ENCODE measurements at regions not wholly inside any gene's neighbourhood (a gene's known extent, or its start where the extent isn't known, plus 50 kb on each side); places are given as distances from the start of the nearest gene placed in this dataset.

- DNase-seq (ENCODE audit: insufficient read length) (no peak), FAIRE-seq (no peak)
- TF ChIP-seq POLR2A (IDR thresholded peaks at IDR 0.05; ENCODE audit: low read depth, low read length) (no peak), TAF1 (IDR thresholded peaks at IDR 0.05; ENCODE audit: borderline replicate concordance, low read depth, low read length) (no peak), POLR2AphosphoS5 (IDR thresholded peaks at IDR 0.05; ENCODE audit: low read depth, low read length) (no peak)
Measured at GRCh38 chr6:3926150-3926482, 76.9 kb downstream of the FAM50B start.

- no peak for FAIRE-seq
- no peak for TF ChIP-seq POLR2A (IDR thresholded peaks at IDR 0.05; ENCODE audit: low read depth, low read length)
- TF ChIP-seq TAF1 (IDR thresholded peaks at IDR 0.05; ENCODE audit: borderline replicate concordance, low read depth, low read length) = no peak
- TF ChIP-seq POLR2AphosphoS5 (IDR thresholded peaks at IDR 0.05; ENCODE audit: low read depth, low read length) = no peak
- DNase-seq (ENCODE audit: insufficient read length) = no peak
Measured at GRCh38 chr6:3928111-3928510, 78.9 kb downstream of the FAM50B start.

- TF ChIP-seq POLR2AphosphoS5 (IDR thresholded peaks at IDR 0.05; ENCODE audit: low read depth, low read length) = no peak
- no peak for TF ChIP-seq POLR2A (IDR thresholded peaks at IDR 0.05; ENCODE audit: low read depth, low read length)
- TF ChIP-seq TAF1 (IDR thresholded peaks at IDR 0.05; ENCODE audit: borderline replicate concordance, low read depth, low read length) = no peak
- no peak for FAIRE-seq
- no peak for DNase-seq (ENCODE audit: insufficient read length)
Measured at GRCh38 chr6:3929281-3929798, 80.2 kb downstream of the FAM50B start.

- FAIRE-seq (no peak), DNase-seq (ENCODE audit: insufficient read length) (no peak)
- TF ChIP-seq TAF1 (IDR thresholded peaks at IDR 0.05; ENCODE audit: borderline replicate concordance, low read depth, low read length) = no peak
- TF ChIP-seq POLR2AphosphoS5 (IDR thresholded peaks at IDR 0.05; ENCODE audit: low read depth, low read length) = no peak
- TF ChIP-seq POLR2A (IDR thresholded peaks at IDR 0.05; ENCODE audit: low read depth, low read length) = no peak
Measured at GRCh38 chr6:3937438-3937837, 88.3 kb downstream of the FAM50B start.

- FAIRE-seq = no peak
- no peak for TF ChIP-seq TAF1 (IDR thresholded peaks at IDR 0.05; ENCODE audit: borderline replicate concordance, low read depth, low read length)
- TF ChIP-seq POLR2A (IDR thresholded peaks at IDR 0.05; ENCODE audit: low read depth, low read length) = no peak
- no peak for TF ChIP-seq POLR2AphosphoS5 (IDR thresholded peaks at IDR 0.05; ENCODE audit: low read depth, low read length)
- DNase-seq (ENCODE audit: insufficient read length) = no peak
Measured at GRCh38 chr6:3938715-3939367, 89.7 kb downstream of the FAM50B start.

- FAIRE-seq = no peak
- no peak for TF ChIP-seq POLR2AphosphoS5 (IDR thresholded peaks at IDR 0.05; ENCODE audit: low read depth, low read length)
- TF ChIP-seq TAF1 (IDR thresholded peaks at IDR 0.05; ENCODE audit: borderline replicate concordance, low read depth, low read length) = no peak
- TF ChIP-seq POLR2A (IDR thresholded peaks at IDR 0.05; ENCODE audit: low read depth, low read length) = no peak
Measured at GRCh38 chr6:3939368-3939958, 90.3 kb downstream of the FAM50B start.

GRCh38 chr6:3939964-3940363 is 90.8 kb downstream of the FAM50B start:
- FAIRE-seq = no peak
- TF ChIP-seq POLR2A (IDR thresholded peaks at IDR 0.05; ENCODE audit: low read depth, low read length) (no peak), TAF1 (IDR thresholded peaks at IDR 0.05; ENCODE audit: borderline replicate concordance, low read depth, low read length) (no peak), POLR2AphosphoS5 (IDR thresholded peaks at IDR 0.05; ENCODE audit: low read depth, low read length) (no peak)
- no peak for DNase-seq (ENCODE audit: insufficient read length)

More at GRCh38 chr6:3939368-3939958, 90.3 kb downstream of the FAM50B start:
- DNase-seq (ENCODE audit: insufficient read length) = no peak

- no peak for TF ChIP-seq POLR2A (IDR thresholded peaks at IDR 0.05; ENCODE audit: low read depth, low read length)
- FAIRE-seq (no peak), DNase-seq (ENCODE audit: insufficient read length) (no peak)
Measured at GRCh38 chr6:3940703-3941102, 91.5 kb downstream of the FAM50B start.

- no peak for FAIRE-seq
- TF ChIP-seq POLR2A (IDR thresholded peaks at IDR 0.05; ENCODE audit: low read depth, low read length) (no peak), TAF1 (IDR thresholded peaks at IDR 0.05; ENCODE audit: borderline replicate concordance, low read depth, low read length) (no peak), POLR2AphosphoS5 (IDR thresholded peaks at IDR 0.05; ENCODE audit: low read depth, low read length) (no peak)
- DNase-seq (ENCODE audit: insufficient read length) = no peak
Measured at GRCh38 chr6:3943331-3943765, 94.2 kb downstream of the FAM50B start.

GRCh38 chr6:3944246-3944645 is 95.1 kb downstream of the FAM50B start:
- FAIRE-seq (no peak), DNase-seq (ENCODE audit: insufficient read length) (no peak)
- TF ChIP-seq TAF1 (IDR thresholded peaks at IDR 0.05; ENCODE audit: borderline replicate concordance, low read depth, low read length) (no peak), POLR2A (IDR thresholded peaks at IDR 0.05; ENCODE audit: low read depth, low read length) (no peak), POLR2AphosphoS5 (IDR thresholded peaks at IDR 0.05; ENCODE audit: low read depth, low read length) (no peak)

GRCh38 chr6:3946778-3947177 is 97.6 kb downstream of the FAM50B start:
- TF ChIP-seq TAF1 (IDR thresholded peaks at IDR 0.05; ENCODE audit: borderline replicate concordance, low read depth, low read length) (no peak), POLR2A (IDR thresholded peaks at IDR 0.05; ENCODE audit: low read depth, low read length) (no peak), POLR2AphosphoS5 (IDR thresholded peaks at IDR 0.05; ENCODE audit: low read depth, low read length) (no peak)
- FAIRE-seq (no peak), DNase-seq (ENCODE audit: insufficient read length) (no peak)

- no peak for TF ChIP-seq TAF1 (IDR thresholded peaks at IDR 0.05; ENCODE audit: borderline replicate concordance, low read depth, low read length)
- no peak for TF ChIP-seq POLR2A (IDR thresholded peaks at IDR 0.05; ENCODE audit: low read depth, low read length)
- no peak for TF ChIP-seq POLR2AphosphoS5 (IDR thresholded peaks at IDR 0.05; ENCODE audit: low read depth, low read length)
- no peak for FAIRE-seq
- DNase-seq (ENCODE audit: insufficient read length) = no peak
Measured at GRCh38 chr6:3948866-3949265, 99.7 kb downstream of the FAM50B start.

All from GM12892 (cell line).